ENCODE measurements at regions not wholly inside any gene's neighbourhood (a gene's known extent, or its start where the extent isn't known, plus 50 kb on each side); places are given as distances from the start of the nearest gene placed in this dataset.

DNA sequence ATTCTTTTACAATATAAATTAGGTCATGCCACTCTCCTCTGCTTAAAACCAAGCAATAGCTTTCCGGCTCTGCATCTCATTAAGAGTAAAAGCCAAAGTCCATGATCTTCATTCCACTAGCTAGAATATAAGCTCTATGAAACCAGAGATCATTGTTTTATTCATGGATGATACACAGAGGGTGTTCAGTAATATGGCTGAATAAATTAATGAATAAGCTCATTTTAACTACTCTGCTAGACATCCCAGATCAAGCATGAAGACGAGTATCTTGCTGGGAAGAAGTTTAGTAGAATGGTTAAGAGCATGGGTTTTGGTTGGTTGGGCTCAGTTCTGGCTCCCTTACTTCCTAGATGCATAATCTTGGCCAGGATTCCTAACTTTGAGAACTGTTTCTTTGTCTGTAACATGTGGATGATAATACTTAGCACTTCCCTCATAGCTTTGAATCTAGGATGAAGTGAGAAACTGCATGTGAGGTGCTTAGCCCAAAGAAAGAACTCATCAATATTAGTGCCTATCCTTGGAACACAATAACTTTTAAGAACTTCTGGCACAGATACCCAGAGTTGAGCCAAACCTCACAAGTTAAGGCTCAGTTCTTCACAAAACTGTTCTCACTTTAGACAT, 106.8 kb downstream of the MSX2 start:
- TF ChIP-seq, protein P1, sequence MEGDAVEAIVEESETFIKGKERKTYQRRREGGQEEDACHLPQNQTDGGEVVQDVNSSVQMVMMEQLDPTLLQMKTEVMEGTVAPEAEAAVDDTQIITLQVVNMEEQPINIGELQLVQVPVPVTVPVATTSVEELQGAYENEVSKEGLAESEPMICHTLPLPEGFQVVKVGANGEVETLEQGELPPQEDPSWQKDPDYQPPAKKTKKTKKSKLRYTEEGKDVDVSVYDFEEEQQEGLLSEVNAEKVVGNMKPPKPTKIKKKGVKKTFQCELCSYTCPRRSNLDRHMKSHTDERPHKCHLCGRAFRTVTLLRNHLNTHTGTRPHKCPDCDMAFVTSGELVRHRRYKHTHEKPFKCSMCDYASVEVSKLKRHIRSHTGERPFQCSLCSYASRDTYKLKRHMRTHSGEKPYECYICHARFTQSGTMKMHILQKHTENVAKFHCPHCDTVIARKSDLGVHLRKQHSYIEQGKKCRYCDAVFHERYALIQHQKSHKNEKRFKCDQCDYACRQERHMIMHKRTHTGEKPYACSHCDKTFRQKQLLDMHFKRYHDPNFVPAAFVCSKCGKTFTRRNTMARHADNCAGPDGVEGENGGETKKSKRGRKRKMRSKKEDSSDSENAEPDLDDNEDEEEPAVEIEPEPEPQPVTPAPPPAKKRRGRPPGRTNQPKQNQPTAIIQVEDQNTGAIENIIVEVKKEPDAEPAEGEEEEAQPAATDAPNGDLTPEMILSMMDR (IDR thresholded peaks at IDR 0.05), result no peak
- TF ChIP-seq POLR2A (IDR thresholded peaks at IDR 0.05) (no peak), EP300 (IDR thresholded peaks at IDR 0.05) (no peak), POLR2AphosphoS5 (IDR thresholded peaks at IDR 0.05) (no peak)
